Stomach (tissue), 8 donors: ENCODE measurements at regions not wholly inside any gene's neighbourhood (a gene's known extent, or its start where the extent isn't known, plus 50 kb on each side); places are given as distances from the start of the nearest gene placed in this dataset.
A peak's percentile ranks its signal among the peaks of the same experiment; 100 is the strongest.

Experiments used
- DNase-seq, 2 donors: peaks; one replicate each; pipeline versions ENCODE4 v3.0.0 to v3.0.0-alpha.2; 2013 to 2019
- H3K27ac ChIP-seq, 5 donors: fragments of 200-600 bp in 4 of 5; sonication (generic) in 4 of 5; one replicate each; pipeline ENCODE4 v1.5.1; 2013 to 2019; ENCODE audit warnings: mild to moderate bottlenecking in 1 of 5, moderate library complexity in 1 of 5
- H3K27me3 ChIP-seq, 3 donors: fragments of 200-600 bp; sonication (generic); one replicate each; pipeline ENCODE4 v1.5.1; 2017 to 2019; ENCODE audit warnings: mixed run types in 1 of 3
- H3K36me3 ChIP-seq, 4 donors: fragments of 200-600 bp; sonication (generic); 1 replicate in 3 of 4; 2 replicates in 1 of 4; pipeline ENCODE4 v1.5.1; 2016 to 2019
- H3K4me1 ChIP-seq, 4 donors: fragments of 200-600 bp; sonication (generic); one replicate each; pipeline ENCODE4 v1.5.1; 2016 to 2019
- H3K4me3 ChIP-seq, 4 donors: fragments of 200-600 bp; sonication (generic) in 3 of 4; one replicate each; pipeline ENCODE4 v1.5.1; 2016 to 2019; ENCODE audit warnings: mild to moderate bottlenecking in 1 of 4
- H3K9me3 ChIP-seq, 4 donors: fragments of 200-600 bp; sonication (generic); one replicate each; pipeline ENCODE4 v1.5.1; 2016 to 2019
- EP300 ChIP-seq: sonication (generic); formaldehyde crosslinking; IDR thresholded peaks from one replicate; pipeline ENCODE4 v1.6.1; 2017; ENCODE audit warnings: antibody characterized with exemption
- POLR2A ChIP-seq, 4 donors: fragments of 450-650 bp; IDR thresholded peaks; one replicate each; pipeline ENCODE4 v1.6.1; 2016; ENCODE audit warnings: antibody characterized with exemption in 4 of 4, control low read depth in 2 of 4, mild to moderate bottlenecking in 1 of 4, moderate library complexity in 1 of 4
- POLR2AphosphoS5 ChIP-seq, 3 donors: sonication (generic); formaldehyde crosslinking; IDR thresholded peaks; one replicate each; pipeline ENCODE4 v1.6.1; 2016; ENCODE audit warnings: antibody characterized with exemption in 3 of 3
- WGBS, 5 donors: extraction: QIAGEN DNeasy Blood & Tissue Kit in 3 of 5; methylation state at CpG; one replicate each; pipeline versions ENCODE4 v1.1.5 to v1.1.7; 2013 to 2018; 5-methylcytosine and 5-hydroxymethylcytosine counted together
- intact Hi-C: fragments of 100-400 bp; cut with DNase I; formaldehyde crosslinking; loops from one replicate; pipeline ENCODE4 v1.15.1; 2023; ENCODE audit warnings: low total_unique reads
- TF ChIP-seq, protein P1 (sequence below), 7 experiments: fragments of 450-650 bp in 4 of 7; fragments of 200-600 bp in 3 of 7; sonication (generic) in 3 of 7; IDR thresholded peaks; one replicate each; pipeline ENCODE4 v1.5.1; 2016 to 2019; ENCODE audit warnings: antibody characterized with exemption in 7 of 7, control low read depth in 2 of 7, mild to moderate bottlenecking in 1 of 7
- donor health status: healthy with polysubstance abuse.
- donor health status: Bipolar disorder and iron deficiency.
- donor health status: healthy.

DNA sequence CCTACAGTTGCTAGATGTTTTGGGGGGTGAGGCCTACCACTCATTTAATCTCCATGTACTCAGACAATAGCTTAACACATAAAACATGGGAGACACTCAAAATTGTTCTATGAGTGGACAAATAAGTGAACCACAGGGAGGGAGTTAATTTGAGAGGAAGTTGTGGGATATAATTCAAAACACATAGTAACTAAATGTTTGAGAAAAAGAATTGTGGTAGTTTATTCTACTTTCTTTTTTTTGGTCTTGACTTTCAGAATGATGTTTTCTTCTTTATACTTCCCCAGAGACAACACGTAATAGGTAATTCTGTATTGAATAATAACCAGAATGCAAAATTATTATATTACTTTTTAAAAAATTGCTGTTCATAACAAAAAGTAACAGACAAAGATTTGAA, 453.8 kb downstream of the RFPL4B start:
- Histone ChIP-seq H3K4me3 (no peak overlapping the region), H3K36me3 (no peaks in the 10 kb centered on the region), H3K4me1 (peaks cover 0 to 5% (median 0%) of the 10 kb centered on the region in 4 donors), H3K9me3 (no peaks in the 10 kb centered on the region), H3K27me3 (no peaks in the 10 kb centered on the region), H3K27ac (no peak overlapping the region)
- DNase-seq: no peak
- 80 to 94% (median 88%) methylated on average over 1 of the region's 1 CpG for WGBS, 5 donors
- intact Hi-C loops: no loop called here
- TF ChIP-seq, protein P1, sequence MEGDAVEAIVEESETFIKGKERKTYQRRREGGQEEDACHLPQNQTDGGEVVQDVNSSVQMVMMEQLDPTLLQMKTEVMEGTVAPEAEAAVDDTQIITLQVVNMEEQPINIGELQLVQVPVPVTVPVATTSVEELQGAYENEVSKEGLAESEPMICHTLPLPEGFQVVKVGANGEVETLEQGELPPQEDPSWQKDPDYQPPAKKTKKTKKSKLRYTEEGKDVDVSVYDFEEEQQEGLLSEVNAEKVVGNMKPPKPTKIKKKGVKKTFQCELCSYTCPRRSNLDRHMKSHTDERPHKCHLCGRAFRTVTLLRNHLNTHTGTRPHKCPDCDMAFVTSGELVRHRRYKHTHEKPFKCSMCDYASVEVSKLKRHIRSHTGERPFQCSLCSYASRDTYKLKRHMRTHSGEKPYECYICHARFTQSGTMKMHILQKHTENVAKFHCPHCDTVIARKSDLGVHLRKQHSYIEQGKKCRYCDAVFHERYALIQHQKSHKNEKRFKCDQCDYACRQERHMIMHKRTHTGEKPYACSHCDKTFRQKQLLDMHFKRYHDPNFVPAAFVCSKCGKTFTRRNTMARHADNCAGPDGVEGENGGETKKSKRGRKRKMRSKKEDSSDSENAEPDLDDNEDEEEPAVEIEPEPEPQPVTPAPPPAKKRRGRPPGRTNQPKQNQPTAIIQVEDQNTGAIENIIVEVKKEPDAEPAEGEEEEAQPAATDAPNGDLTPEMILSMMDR (IDR thresholded peaks at IDR 0.05): no peak
- no peak for TF ChIP-seq POLR2AphosphoS5 (IDR thresholded peaks at IDR 0.05)
- no peak for TF ChIP-seq POLR2A (IDR thresholded peaks at IDR 0.05)
- no peak for TF ChIP-seq EP300

DNA sequence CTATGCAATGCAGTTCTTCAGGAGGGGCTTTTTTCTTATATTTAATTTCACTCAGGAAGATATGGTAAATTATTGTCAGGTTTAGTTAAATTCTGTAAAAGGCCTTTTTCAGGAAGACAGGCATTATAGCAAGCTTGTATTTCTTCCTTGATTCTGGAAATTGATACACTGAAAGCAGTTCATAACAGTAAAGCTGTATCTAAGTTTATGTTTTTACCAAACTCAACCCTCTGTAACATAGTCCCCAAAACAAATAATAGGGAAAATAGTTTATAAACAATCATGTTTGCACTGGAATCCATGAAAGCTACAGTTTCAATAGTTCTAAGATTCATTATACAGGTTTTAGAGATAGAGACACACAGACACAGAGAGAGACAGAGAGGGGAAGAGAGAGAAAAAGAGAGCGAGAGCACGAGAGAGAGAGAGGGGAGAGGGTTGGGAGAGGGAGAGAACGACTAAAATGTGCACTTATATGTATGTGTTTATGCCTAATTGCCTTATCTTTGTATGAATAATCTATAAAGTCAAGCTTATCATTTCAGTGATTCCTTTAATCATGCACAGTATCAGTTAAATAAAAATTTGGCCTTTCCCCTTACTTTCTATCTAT, 454.4 kb downstream of the RFPL4B start:
- Histone ChIP-seq H3K4me3 (no peak overlapping the region), H3K9me3 (no peaks in the 10 kb centered on the region), H3K27me3 (no peaks in the 10 kb centered on the region), H3K4me1 (peaks cover 0 to 5% (median 0%) of the 10 kb centered on the region in 4 donors), H3K36me3 (no peaks in the 10 kb centered on the region), H3K27ac (no peak overlapping the region)
- 50 to 60% (median 59%) methylated on average over 3 of the region's 3 CpGs for WGBS, 5 donors
- DNase-seq: no peak
- TF ChIP-seq, protein P1 (IDR thresholded peaks at IDR 0.05): no peak
- no peak for TF ChIP-seq POLR2A (IDR thresholded peaks at IDR 0.05)
- TF ChIP-seq POLR2AphosphoS5 (IDR thresholded peaks at IDR 0.05): no peak
- TF ChIP-seq EP300: no peak
- intact Hi-C loops: no loop called here

DNA sequence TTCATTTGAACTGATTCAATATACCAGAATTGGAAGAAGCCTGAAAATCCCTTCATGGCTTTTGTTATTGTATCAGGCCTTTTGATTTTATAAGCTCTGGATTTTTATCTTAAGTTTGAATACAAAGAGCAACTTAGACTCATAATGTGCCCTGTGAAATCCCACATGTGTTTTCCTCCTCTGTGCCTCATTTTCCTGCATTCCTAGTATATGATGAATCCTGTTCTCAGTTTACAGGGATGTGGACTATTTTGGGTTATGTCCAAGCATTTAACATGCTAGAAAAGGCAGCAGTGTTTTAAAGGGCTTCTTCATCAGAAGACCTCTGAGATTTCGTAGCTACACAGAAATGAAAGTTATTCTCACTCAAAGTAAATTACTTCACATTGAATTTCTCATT, 455.0 kb downstream of the RFPL4B start:
- no peak overlapping the region for H3K27ac ChIP-seq
- TF ChIP-seq POLR2AphosphoS5 (IDR thresholded peaks at IDR 0.05) (no peak), POLR2A (IDR thresholded peaks at IDR 0.05) (no peak), EP300 (no peak)
- TF ChIP-seq, protein P1 (IDR thresholded peaks at IDR 0.05): no peak
- H3K9me3 ChIP-seq: no peaks in the 10 kb centered on the region
- H3K36me3 ChIP-seq: no peaks in the 10 kb centered on the region
- H3K4me1 ChIP-seq: peaks cover 0 to 5% (median 0%) of the 10 kb centered on the region in 4 donors
- WGBS, 5 donors: 69 to 77% (median 72%) methylated on average over 1 of the region's 1 CpG
- H3K4me3 ChIP-seq: no peak overlapping the region
- intact Hi-C loops: no loop called here
- no peaks in the 10 kb centered on the region for H3K27me3 ChIP-seq
- DNase-seq: peak in 1 of 2 donors; percentile 69

GRCh38 chr6:112804638-112805330, 457.7 kb downstream of the RFPL4B start:
- H3K27ac ChIP-seq: no peak overlapping the region
- no peaks in the 10 kb centered on the region for H3K36me3 ChIP-seq
- WGBS, 5 donors: 89 to 93% (median 90%) methylated on average over 6 of the region's 6 CpGs
- H3K27me3 ChIP-seq: no peaks in the 10 kb centered on the region
- peaks cover 0 to 5% (median 0%) of the 10 kb centered on the region in 4 donors for H3K4me1 ChIP-seq
- no peaks in the 10 kb centered on the region for H3K9me3 ChIP-seq
- no peak overlapping the region for H3K4me3 ChIP-seq
- no peak for DNase-seq
- intact Hi-C loops: no loop called here
- no peak for TF ChIP-seq EP300
